HL-60 (cell line): ENCODE measurements at regions not wholly inside any gene's neighbourhood (a gene's known extent, or its start where the extent isn't known, plus 50 kb on each side); places are given as distances from the start of the nearest gene placed in this dataset.

Experiments
- GABPA ChIP-seq: IDR thresholded peaks from 2 replicates; pipeline ENCODE4 v1.6.1; 2012; ENCODE audit warnings: low read depth
- POLR2AphosphoS5 ChIP-seq: IDR thresholded peaks from 2 replicates; pipeline ENCODE4 v1.6.1; 2012; ENCODE audit warnings: low read depth
- SPI1 ChIP-seq: IDR thresholded peaks from 2 replicates; pipeline ENCODE4 v1.6.1; 2012; ENCODE audit warnings: low read depth, mild to moderate bottlenecking, borderline replicate concordance
- TF ChIP-seq, protein P1 (sequence below): IDR thresholded peaks from one replicate; pipeline ENCODE4 v1.5.1; 2011; ENCODE audit warnings: low read length, control low read depth, inconsistent platforms; ENCODE audit not compliant: insufficient read depth
- TF ChIP-seq, protein P2 (sequence below): IDR thresholded peaks from 2 replicates; pipeline ENCODE4 v1.6.1; 2012; ENCODE audit warnings: low read depth; ENCODE audit not compliant: insufficient replicate concordance

DNA sequence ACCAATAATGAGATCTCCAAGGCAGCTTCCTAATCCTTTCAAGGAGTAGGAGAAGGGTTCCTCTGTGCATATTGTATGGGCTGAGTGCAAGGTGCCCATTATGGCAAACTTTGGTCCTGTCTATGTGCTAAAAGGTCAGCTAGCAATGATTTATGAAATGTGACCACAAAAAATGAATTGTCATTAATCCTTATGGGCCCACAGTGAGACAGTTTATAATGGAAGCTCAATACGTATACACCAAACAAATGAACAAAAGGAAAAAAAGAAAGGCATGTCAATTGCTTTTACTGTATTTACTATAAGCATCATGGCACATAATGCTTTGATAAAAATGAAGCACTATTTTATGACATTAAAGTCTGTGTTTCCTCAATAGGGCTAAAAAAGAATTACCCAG is 54.5 kb downstream of the ELAPOR2 start:
- TF ChIP-seq, protein P1, sequence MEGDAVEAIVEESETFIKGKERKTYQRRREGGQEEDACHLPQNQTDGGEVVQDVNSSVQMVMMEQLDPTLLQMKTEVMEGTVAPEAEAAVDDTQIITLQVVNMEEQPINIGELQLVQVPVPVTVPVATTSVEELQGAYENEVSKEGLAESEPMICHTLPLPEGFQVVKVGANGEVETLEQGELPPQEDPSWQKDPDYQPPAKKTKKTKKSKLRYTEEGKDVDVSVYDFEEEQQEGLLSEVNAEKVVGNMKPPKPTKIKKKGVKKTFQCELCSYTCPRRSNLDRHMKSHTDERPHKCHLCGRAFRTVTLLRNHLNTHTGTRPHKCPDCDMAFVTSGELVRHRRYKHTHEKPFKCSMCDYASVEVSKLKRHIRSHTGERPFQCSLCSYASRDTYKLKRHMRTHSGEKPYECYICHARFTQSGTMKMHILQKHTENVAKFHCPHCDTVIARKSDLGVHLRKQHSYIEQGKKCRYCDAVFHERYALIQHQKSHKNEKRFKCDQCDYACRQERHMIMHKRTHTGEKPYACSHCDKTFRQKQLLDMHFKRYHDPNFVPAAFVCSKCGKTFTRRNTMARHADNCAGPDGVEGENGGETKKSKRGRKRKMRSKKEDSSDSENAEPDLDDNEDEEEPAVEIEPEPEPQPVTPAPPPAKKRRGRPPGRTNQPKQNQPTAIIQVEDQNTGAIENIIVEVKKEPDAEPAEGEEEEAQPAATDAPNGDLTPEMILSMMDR, result no peak
- TF ChIP-seq POLR2AphosphoS5, result no peak
- TF ChIP-seq, protein P2, sequence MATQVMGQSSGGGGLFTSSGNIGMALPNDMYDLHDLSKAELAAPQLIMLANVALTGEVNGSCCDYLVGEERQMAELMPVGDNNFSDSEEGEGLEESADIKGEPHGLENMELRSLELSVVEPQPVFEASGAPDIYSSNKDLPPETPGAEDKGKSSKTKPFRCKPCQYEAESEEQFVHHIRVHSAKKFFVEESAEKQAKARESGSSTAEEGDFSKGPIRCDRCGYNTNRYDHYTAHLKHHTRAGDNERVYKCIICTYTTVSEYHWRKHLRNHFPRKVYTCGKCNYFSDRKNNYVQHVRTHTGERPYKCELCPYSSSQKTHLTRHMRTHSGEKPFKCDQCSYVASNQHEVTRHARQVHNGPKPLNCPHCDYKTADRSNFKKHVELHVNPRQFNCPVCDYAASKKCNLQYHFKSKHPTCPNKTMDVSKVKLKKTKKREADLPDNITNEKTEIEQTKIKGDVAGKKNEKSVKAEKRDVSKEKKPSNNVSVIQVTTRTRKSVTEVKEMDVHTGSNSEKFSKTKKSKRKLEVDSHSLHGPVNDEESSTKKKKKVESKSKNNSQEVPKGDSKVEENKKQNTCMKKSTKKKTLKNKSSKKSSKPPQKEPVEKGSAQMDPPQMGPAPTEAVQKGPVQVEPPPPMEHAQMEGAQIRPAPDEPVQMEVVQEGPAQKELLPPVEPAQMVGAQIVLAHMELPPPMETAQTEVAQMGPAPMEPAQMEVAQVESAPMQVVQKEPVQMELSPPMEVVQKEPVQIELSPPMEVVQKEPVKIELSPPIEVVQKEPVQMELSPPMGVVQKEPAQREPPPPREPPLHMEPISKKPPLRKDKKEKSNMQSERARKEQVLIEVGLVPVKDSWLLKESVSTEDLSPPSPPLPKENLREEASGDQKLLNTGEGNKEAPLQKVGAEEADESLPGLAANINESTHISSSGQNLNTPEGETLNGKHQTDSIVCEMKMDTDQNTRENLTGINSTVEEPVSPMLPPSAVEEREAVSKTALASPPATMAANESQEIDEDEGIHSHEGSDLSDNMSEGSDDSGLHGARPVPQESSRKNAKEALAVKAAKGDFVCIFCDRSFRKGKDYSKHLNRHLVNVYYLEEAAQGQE, result no peak
- TF ChIP-seq GABPA, result no peak
- TF ChIP-seq SPI1, result no peak
